HTR-8/SVneo (cell line): ENCODE measurements at regions not wholly inside any gene's neighbourhood (a gene's known extent, or its start where the extent isn't known, plus 50 kb on each side); places are given as distances from the start of the nearest gene placed in this dataset.
"Not testable (repeated sequence)": the region's sequence is repeated elsewhere in the genome, so short reads cannot be mapped to it uniquely, and the experiment has no call there.

ENCODE experiments used
- DNase-seq: peaks from one replicate; pipeline ENCODE4 v3.0.0; 2011; ENCODE audit warnings: low spot score, mixed read lengths; ENCODE audit not compliant: insufficient read length
- FAIRE-seq: peaks from 2 replicates; lab custom pipeline; 2011; peaks lifted over from hg19 to GRCh38; lab: Jason Lieb, UNC

GRCh38 chr6:141539617-141540016, 593.1 kb upstream of the GJE1 start:
- FAIRE-seq (no peak), DNase-seq (no peak)

DNA sequence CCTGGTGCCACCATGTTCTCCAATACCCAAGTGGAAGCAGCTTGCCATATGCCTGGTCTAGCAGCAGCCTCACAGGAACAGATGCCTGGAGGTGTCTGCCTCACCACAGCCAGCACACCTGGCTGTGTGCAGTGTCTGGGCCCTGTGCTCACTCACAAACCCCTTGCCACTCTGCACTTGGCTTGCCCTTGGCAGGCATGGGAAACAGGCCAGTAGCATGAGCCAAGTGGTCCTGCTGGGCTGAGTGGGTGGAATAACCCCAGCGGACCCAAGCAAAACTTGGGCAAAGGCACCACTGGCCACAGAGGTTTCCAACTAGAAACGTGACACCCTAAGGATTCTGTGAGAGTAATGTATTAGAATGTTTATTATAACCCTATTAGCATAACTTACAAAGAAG, 600.5 kb upstream of the GJE1 start:
- no peak for DNase-seq

GRCh38 chr6:141531040-141531439, 601.7 kb upstream of the GJE1 start:
- DNase-seq = no peak
- no peak for FAIRE-seq

More for the DNA sequence above, 600.5 kb upstream of the GJE1 start:
- no peak for FAIRE-seq

GRCh38 chr6:141528596-141528995, 604.1 kb upstream of the GJE1 start:
- DNase-seq (no peak), FAIRE-seq (no peak)

GRCh38 chr6:141526985-141527384, 605.7 kb upstream of the GJE1 start:
- FAIRE-seq = no peak
- DNase-seq = no peak

DNA sequence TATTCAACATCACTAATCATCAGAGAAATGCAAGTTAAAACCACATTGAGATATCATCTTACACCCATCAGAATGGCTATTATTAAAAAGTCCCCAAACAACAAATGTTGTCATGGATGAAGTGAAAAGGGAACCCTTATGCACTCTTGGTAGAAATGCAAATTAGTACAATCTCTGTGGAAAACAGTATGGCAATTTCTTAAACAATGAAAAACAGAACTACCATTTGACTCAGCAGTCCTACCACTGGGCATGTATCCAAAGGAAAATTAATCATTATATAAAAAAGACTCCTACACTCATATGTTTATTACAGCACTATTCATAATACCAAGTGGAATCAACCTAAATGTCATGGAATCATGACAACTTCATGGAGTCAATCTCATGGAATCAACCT, 611.3 kb upstream of the GJE1 start:
- DNase-seq = no peak
- FAIRE-seq = no peak

GRCh38 chr6:141513830-141514229, 618.9 kb upstream of the GJE1 start:
- FAIRE-seq = no peak
- no peak for DNase-seq

- FAIRE-seq (no peak), DNase-seq (no peak)
These were observed 621.9 kb upstream of the GJE1 start for GRCh38 chr6:141510803-141511202.

DNA sequence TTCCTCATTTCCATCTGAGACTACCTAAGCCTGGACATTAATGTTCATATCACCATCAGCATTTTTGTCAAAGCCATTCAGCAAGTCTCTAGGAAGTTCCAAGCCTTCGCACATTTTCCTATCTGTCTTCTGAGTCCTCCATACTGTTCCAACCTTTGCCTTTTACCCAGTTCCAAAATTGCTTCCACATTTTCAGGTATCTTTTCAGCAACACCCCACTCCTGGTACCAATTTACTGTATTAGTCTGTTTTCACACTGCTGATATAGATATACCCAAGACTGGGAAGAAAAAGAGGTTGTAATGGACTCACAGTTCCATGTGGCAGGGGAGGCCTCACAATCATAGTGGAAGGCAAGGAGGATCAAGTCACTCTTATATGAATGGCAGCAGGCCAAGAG, 626.7 kb upstream of the GJE1 start:
- DNase-seq, FAIRE-seq: not testable (repeated sequence)

DNA sequence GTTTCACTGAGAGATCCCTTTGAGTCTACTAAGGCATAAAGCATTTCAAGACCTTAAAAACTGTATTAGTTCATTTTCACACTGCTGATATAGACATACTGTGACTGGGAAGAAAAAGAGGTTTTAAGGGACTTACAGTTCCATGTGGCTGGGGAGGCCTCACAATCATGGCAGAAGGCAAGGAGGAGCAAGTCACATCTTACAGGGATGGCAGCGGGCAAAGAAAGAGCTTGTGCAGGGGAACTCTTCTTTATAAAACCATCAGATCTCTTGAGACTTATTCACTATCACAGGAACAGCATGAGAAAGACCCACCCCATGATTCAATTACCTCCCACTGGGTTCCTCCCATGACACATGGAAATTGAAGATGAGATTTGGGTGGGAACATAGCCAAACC, 628.4 kb upstream of the GJE1 start:
- not testable (repeated sequence) for FAIRE-seq, DNase-seq

GRCh38 chr6:141501616-141502015, 631.1 kb upstream of the GJE1 start:
- DNase-seq (no peak), FAIRE-seq (no peak)

GRCh38 chr6:141498977-141499376, 633.7 kb upstream of the GJE1 start:
- FAIRE-seq (no peak), DNase-seq (no peak)

DNA sequence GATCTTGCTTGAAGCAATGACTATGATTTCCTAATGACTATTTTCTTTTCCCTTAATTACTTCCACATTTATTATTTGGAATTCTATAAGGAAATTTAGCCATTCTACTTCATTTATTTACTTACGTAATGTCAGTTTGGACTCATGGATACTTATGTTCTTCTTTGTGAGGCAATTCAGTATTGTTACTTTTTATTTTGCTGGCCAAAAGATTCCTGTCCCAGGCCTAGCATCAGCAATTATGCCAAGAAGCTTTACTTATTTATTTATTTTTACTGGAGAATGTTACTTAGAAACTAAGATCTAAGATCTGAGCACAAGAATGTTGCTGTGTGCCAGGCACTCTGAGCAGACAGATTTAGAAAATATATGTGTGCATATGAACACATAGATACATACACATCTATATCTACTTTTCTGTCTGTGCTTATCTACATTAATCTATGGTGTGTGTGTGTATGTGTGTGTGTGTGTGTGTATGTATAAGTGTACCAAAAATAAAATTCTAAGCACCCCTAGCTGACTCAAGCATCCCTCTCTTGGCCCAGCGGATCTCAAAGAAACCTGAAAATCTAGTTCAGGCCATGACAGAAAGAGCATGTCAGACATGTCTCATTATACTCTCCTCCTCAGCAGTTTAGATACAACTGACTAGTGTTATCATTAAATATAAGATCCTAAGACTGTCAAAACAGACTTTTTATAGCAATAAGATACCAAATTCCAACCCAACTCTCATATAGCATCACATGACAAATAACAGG, 640.0 kb upstream of the GJE1 start:
- FAIRE-seq = no peak
- no peak for DNase-seq

- FAIRE-seq = no peak
- no peak for DNase-seq
These were observed 641.0 kb upstream of the GJE1 start for GRCh38 chr6:141491684-141492083.

GRCh38 chr6:141490982-141491381, 641.7 kb upstream of the GJE1 start:
- DNase-seq = no peak
- FAIRE-seq = no peak

DNA sequence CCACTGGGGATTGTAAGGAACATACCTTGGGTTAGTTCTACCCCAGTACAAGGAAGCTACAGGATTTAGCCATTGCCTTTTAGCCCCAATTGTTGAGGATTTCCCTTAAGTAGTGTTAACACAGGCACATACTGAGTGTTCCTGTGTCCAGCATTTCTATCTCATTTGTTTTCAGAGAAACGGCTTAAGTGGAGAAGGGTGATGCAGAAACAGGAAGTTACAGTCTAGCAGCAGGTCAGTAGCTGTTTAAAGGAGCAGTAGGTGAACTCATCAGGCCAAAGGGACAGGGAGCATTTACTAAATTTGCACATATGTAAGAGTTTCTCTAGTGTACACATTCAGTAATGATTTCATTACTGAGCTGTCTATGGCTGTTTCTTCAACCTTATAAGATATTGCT, 644.2 kb upstream of the GJE1 start:
- FAIRE-seq = no peak
- no peak for DNase-seq

- DNase-seq (no peak), FAIRE-seq (no peak)
These were observed 645.8 kb upstream of the GJE1 start for GRCh38 chr6:141486942-141487341.

GRCh38 chr6:141484711-141485110, 648.0 kb upstream of the GJE1 start:
- FAIRE-seq (peak; percentile 31), DNase-seq (no peak)

DNA sequence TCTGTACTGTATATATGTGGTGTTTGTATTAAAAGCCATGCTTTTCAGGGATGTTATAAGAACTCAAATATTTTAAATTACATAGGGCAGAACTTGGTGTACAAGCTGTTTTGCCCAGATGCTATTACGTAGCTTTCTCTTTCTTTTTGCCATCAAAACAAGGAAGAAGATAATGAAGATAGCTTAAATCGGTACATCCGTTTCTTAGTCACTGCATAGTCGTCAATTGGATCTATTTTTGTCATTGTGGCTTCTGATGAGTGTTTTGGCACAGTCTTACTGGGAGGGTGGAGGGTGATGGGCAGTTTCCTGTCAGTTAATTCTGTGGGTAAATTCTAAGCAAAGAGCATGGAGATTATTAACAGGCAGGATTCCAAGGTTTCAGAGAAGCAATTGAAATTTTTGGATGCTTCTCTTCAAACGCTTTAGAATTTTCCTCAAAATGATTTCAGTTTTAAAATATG, 649.1 kb upstream of the GJE1 start:
- DNase-seq = peak; percentile 49
- FAIRE-seq = no peak

DNA sequence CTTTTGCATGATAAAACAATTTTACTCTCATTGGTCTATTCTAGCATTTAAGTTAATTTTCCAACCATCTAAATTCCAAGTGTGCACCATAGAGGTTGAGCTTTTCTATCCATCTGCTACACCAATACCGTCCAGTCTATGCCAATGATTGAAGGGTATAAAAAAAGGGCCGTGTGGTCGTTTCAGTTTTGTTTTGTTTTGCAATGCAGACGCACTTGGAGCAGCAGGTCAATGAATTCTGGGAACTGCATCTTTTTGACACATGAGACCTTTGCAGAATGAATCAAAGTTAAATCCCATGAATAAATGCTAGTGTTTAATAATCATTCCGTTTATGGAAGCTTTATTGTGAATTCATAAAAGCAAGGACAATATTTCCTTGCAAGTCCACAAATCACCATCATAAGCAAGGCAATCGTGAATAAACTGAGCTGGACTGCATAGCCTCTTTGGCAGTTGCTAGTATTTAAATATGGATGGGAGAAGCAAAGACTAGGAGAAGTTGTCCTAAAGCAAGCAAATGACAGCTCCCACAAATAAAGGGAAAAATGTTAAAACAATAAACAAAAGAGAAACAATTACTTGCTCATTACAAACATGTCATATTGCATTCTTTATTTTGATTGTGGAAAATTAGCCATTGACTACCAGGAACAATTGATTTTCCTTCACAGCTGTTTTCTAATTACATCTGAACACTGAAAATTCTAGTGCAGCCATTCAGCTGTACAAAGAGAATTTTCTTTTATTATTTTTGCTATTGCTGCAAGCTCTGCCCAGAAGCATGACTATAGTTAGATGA, 649.7 kb upstream of the GJE1 start:
- FAIRE-seq (no peak), DNase-seq (no peak)

- DNase-seq = no peak
- FAIRE-seq = no peak
These were observed 657.5 kb upstream of the GJE1 start for GRCh38 chr6:141475259-141475658.
